ENCODE measurements at regions not wholly inside any gene's neighbourhood (a gene's known extent, or its start where the extent isn't known, plus 50 kb on each side); places are given as distances from the start of the nearest gene placed in this dataset.

GRCh38 chr12:132380641-132381040, 51.3 kb upstream of the GALNT9 start:
- in situ Hi-C loops (cut with MboI; ENCODE audit: low sequenced_read_pairs), result no loop called here

DNA sequence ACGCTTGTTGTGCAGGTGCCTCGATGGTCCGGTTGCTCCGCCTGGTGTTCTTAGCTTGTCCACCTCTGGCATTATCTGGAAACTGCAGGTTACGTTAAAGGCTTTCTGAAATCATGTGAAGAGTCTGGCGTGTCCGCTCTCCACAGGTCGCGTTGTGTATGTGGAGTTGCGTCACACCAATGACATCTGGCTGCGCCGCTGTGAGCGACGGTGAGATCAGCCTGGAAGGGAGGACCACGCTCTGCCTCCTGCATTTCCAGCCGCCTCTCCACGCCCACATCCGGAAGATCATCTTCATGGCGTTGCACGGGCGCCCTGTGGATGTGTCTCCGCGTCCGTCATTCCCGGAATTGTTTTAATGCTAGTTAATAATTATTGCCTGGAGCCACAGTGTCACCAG, 50.6 kb upstream of the GALNT9 start:
- in situ Hi-C loops (cut with MboI; ENCODE audit: low sequenced_read_pairs), result no loop called here

GRCh38 chr12:132379576-132379975, 50.2 kb upstream of the GALNT9 start:
- in situ Hi-C loops (cut with MboI; ENCODE audit: low sequenced_read_pairs), result no loop called here
